KMS-11 (cell line): ENCODE measurements at regions not wholly inside any gene's neighbourhood (a gene's known extent, or its start where the extent isn't known, plus 50 kb on each side); places are given as distances from the start of the nearest gene placed in this dataset.

Experiments used
- H2AFZ ChIP-seq: fragments of 200-600 bp; sonication (generic); 2 replicates; pipeline ENCODE4 v1.6.1; 2016; ENCODE audit warnings: antibody characterized with exemption, mixed run types, low read depth
- H3K27ac ChIP-seq: fragments of 200-600 bp; sonication (generic); 2 replicates; pipeline ENCODE4 v1.6.1; 2016; ENCODE audit warnings: mild to moderate bottlenecking, mixed run types
- H3K27me3 ChIP-seq: fragments of 200-600 bp; sonication (generic); 2 replicates; pipeline ENCODE4 v1.6.1; 2017; ENCODE audit warnings: mild to moderate bottlenecking, low read depth, mixed run types, moderate library complexity; ENCODE audit not compliant: insufficient read depth
- H3K36me3 ChIP-seq: fragments of 200-600 bp; sonication (generic); 2 replicates; pipeline ENCODE4 v1.6.1; 2017; ENCODE audit warnings: mild to moderate bottlenecking, mixed run types; ENCODE audit not compliant: insufficient read depth
- H3K4me1 ChIP-seq: fragments of 200-600 bp; sonication (generic); 2 replicates; pipeline ENCODE4 v1.6.1; 2016; ENCODE audit warnings: mild to moderate bottlenecking, low read depth, mixed run types; ENCODE audit not compliant: poor library complexity, severe bottlenecking
- H3K4me2 ChIP-seq: fragments of 200-600 bp; sonication (generic); 2 replicates; pipeline ENCODE4 v1.7.0; 2016; ENCODE audit warnings: mild to moderate bottlenecking, mixed run types
- H3K4me3 ChIP-seq: fragments of 200-600 bp; sonication (generic); IDR thresholded peaks from 2 replicates; pipeline ENCODE4 v1.6.1; 2017; ENCODE audit warnings: low read depth, low read length, mixed read lengths; ENCODE audit not compliant: insufficient read depth
- H3K79me2 ChIP-seq: fragments of 200-600 bp; sonication (generic); 2 replicates; pipeline ENCODE4 v1.6.1; 2016; ENCODE audit warnings: low read depth, mixed run types; ENCODE audit not compliant: insufficient read depth
- H3K9ac ChIP-seq: fragments of 200-600 bp; sonication (generic); 2 replicates; pipeline ENCODE4 v1.6.1; 2016; ENCODE audit warnings: mild to moderate bottlenecking, mixed run types
- H4K20me1 ChIP-seq: fragments of 200-600 bp; sonication (generic); 2 replicates; pipeline ENCODE4 v1.6.1; 2016; ENCODE audit warnings: mild to moderate bottlenecking, mixed run types; ENCODE audit not compliant: insufficient read depth
- CTCF ChIP-seq: fragments of 200-600 bp; sonication (generic); conservative IDR thresholded peaks from 2 replicates; pipeline ENCODE4 v1.6.1; 2017; ENCODE audit warnings: low read depth, mild to moderate bottlenecking, antibody characterized with exemption, low read length, moderate library complexity, mixed read lengths

- Histone ChIP-seq H3K9ac (no peak overlapping the region), H3K4me2 (no peak overlapping the region), H3K27me3 (no peaks in the 10 kb centered on the region), H3K27ac (no peak overlapping the region), H2AFZ (no peak overlapping the region), H3K4me1 (peaks cover 5% of the 10 kb centered on the region), H4K20me1 (no peaks in the 10 kb centered on the region), H3K4me3 (no peak overlapping the region), H3K36me3 (no peaks in the 10 kb centered on the region), H3K79me2 (no peaks in the 10 kb centered on the region)
- TF ChIP-seq CTCF: no peak
These were observed 61.5 kb upstream of the EGFL6 start for GRCh38 chrX:13507893-13508292.

- Histone ChIP-seq H2AFZ (no peak overlapping the region), H3K27ac (no peak overlapping the region), H3K4me1 (no peaks in the 10 kb centered on the region), H3K36me3 (no peaks in the 10 kb centered on the region), H3K79me2 (no peaks in the 10 kb centered on the region), H3K4me2 (no peak overlapping the region), H3K27me3 (no peaks in the 10 kb centered on the region), H4K20me1 (no peaks in the 10 kb centered on the region), H3K9ac (no peak overlapping the region), H3K4me3 (no peak overlapping the region)
- peak; percentile 82 for TF ChIP-seq CTCF
These were observed 62.8 kb upstream of the EGFL6 start for GRCh38 chrX:13506574-13506973.

GRCh38 chrX:13502590-13502989 lies 66.8 kb upstream of the EGFL6 start:
- no peak for TF ChIP-seq CTCF
- no peak overlapping the region for H3K9ac ChIP-seq
- no peaks in the 10 kb centered on the region for H3K36me3 ChIP-seq
- H3K27me3 ChIP-seq: no peaks in the 10 kb centered on the region
- no peak overlapping the region for H2AFZ ChIP-seq
- no peak overlapping the region for H3K4me2 ChIP-seq
- H3K4me3 ChIP-seq: no peak overlapping the region
- no peaks in the 10 kb centered on the region for H3K79me2 ChIP-seq
- H3K27ac ChIP-seq: no peak overlapping the region
- H4K20me1 ChIP-seq: no peaks in the 10 kb centered on the region
- no peaks in the 10 kb centered on the region for H3K4me1 ChIP-seq

- H4K20me1 ChIP-seq: no peaks in the 10 kb centered on the region
- H3K27me3 ChIP-seq: no peaks in the 10 kb centered on the region
- H3K27ac ChIP-seq: no peak overlapping the region
- no peaks in the 10 kb centered on the region for H3K79me2 ChIP-seq
- no peak overlapping the region for H3K9ac ChIP-seq
- no peak for TF ChIP-seq CTCF
- no peak overlapping the region for H3K4me2 ChIP-seq
- no peaks in the 10 kb centered on the region for H3K4me1 ChIP-seq
- H3K36me3 ChIP-seq: no peaks in the 10 kb centered on the region
- no peak overlapping the region for H2AFZ ChIP-seq
- H3K4me3 ChIP-seq: no peak overlapping the region
These were observed 69.7 kb upstream of the EGFL6 start for GRCh38 chrX:13499736-13500135.

GRCh38 chrX:13498238-13498637 lies 71.2 kb upstream of the EGFL6 start:
- Histone ChIP-seq H4K20me1 (no peaks in the 10 kb centered on the region), H3K9ac (no peak overlapping the region), H3K36me3 (no peaks in the 10 kb centered on the region), H3K4me2 (no peak overlapping the region), H3K27ac (no peak overlapping the region), H3K79me2 (no peaks in the 10 kb centered on the region), H3K4me3 (no peak overlapping the region), H3K4me1 (no peaks in the 10 kb centered on the region), H3K27me3 (no peaks in the 10 kb centered on the region), H2AFZ (no peak overlapping the region)
- TF ChIP-seq CTCF: no peak
